ENCODE measurements at regions not wholly inside any gene's neighbourhood (a gene's known extent, or its start where the extent isn't known, plus 50 kb on each side); places are given as distances from the start of the nearest gene placed in this dataset.

- TF ChIP-seq ZNF274 (IDR thresholded peaks at IDR 0.05; ENCODE audit: low read depth, low read length) (no peak), YY1 (IDR thresholded peaks at IDR 0.05; ENCODE audit: insufficient read depth, insufficient read length) (no peak)
Observed at GRCh38 chr16:86951831-86952598, 365.2 kb downstream of the C16orf95 start.
